HL-60 (cell line): ENCODE measurements at regions not wholly inside any gene's neighbourhood (a gene's known extent, or its start where the extent isn't known, plus 50 kb on each side); places are given as distances from the start of the nearest gene placed in this dataset.

ENCODE experiments used
- DNase-seq, 2 experiments: peaks; one replicate each; pipeline ENCODE4 v3.0.0-alpha.2; 2010 to 2020; ENCODE audit warnings: low read depth in 1 of 2, low spot score in 1 of 2
- H3K27ac ChIP-seq: fragments of 250-450 bp; sonication (Bioruptor Pico); replicated peaks from 2 replicates; pipeline ENCODE4 v1.5.1; 2020; ENCODE audit warnings: mild to moderate bottlenecking, moderate library complexity
- H3K27me3 ChIP-seq: fragments of 250-450 bp; sonication (Bioruptor Pico); 2 replicates; pipeline ENCODE4 v1.5.1; 2021; ENCODE audit warnings: mild to moderate bottlenecking, moderate library complexity; ENCODE audit not compliant: insufficient read depth, poor library complexity, severe bottlenecking
- H3K4me3 ChIP-seq: replicated peaks from 2 replicates; pipeline ENCODE4 v1.5.1; 2011; ENCODE audit warnings: mild to moderate bottlenecking, control low read depth, low read length; ENCODE audit not compliant: insufficient read depth
- CTCF ChIP-seq: IDR thresholded peaks from one replicate; pipeline ENCODE4 v1.5.1; 2011; ENCODE audit warnings: low read length, control low read depth, inconsistent platforms; ENCODE audit not compliant: insufficient read depth
- GABPA ChIP-seq: IDR thresholded peaks from 2 replicates; pipeline ENCODE4 v1.6.1; 2012; ENCODE audit warnings: low read depth
- POLR2AphosphoS5 ChIP-seq: IDR thresholded peaks from 2 replicates; pipeline ENCODE4 v1.6.1; 2012; ENCODE audit warnings: low read depth
- REST ChIP-seq: IDR thresholded peaks from 2 replicates; pipeline ENCODE4 v1.6.1; 2012; ENCODE audit warnings: low read depth; ENCODE audit not compliant: insufficient replicate concordance
- SPI1 ChIP-seq: IDR thresholded peaks from 2 replicates; pipeline ENCODE4 v1.6.1; 2012; ENCODE audit warnings: low read depth, mild to moderate bottlenecking, borderline replicate concordance

- H3K27ac ChIP-seq, result no peak overlapping the region
- H3K4me3 ChIP-seq, result no peak overlapping the region
- DNase-seq, result no peak
Observed at GRCh38 chr7:87001214-87001613, 58.2 kb downstream of the ELAPOR2 start.

GRCh38 chr7:87000344-87000743, 59.1 kb downstream of the ELAPOR2 start:
- no peak for TF ChIP-seq POLR2AphosphoS5
- no peak for TF ChIP-seq SPI1
- TF ChIP-seq REST, result no peak
- no peak for TF ChIP-seq GABPA
- TF ChIP-seq CTCF, result no peak
- Histone ChIP-seq H3K27me3 (no peaks in the 10 kb centered on the region), H3K4me3 (no peak overlapping the region), H3K27ac (no peak overlapping the region)
- DNase-seq, result no peak

More at GRCh38 chr7:87001214-87001613, 58.2 kb downstream of the ELAPOR2 start:
- TF ChIP-seq CTCF, result no peak
- no peak for TF ChIP-seq REST
- TF ChIP-seq GABPA, result no peak
- no peak for TF ChIP-seq POLR2AphosphoS5
- no peak for TF ChIP-seq SPI1
- H3K27me3 ChIP-seq, result no peaks in the 10 kb centered on the region

- TF ChIP-seq POLR2AphosphoS5 (no peak), GABPA (no peak), REST (no peak), SPI1 (no peak), CTCF (no peak)
- DNase-seq, result no peak
- H3K4me3 ChIP-seq, result no peak overlapping the region
- H3K27ac ChIP-seq, result no peak overlapping the region
- H3K27me3 ChIP-seq, result no peaks in the 10 kb centered on the region
Observed at GRCh38 chr7:86999750-87000149, 59.7 kb downstream of the ELAPOR2 start.
